Panc1 (cell line): ENCODE measurements at regions not wholly inside any gene's neighbourhood (a gene's known extent, or its start where the extent isn't known, plus 50 kb on each side); places are given as distances from the start of the nearest gene placed in this dataset.

Experiments
- CTCF ChIP-seq: fragments of 450-650 bp; IDR thresholded peaks from 2 replicates; pipeline ENCODE4 v1.5.1; 2017; ENCODE audit warnings: mild to moderate bottlenecking
- POLR2AphosphoS5 ChIP-seq: IDR thresholded peaks from 2 replicates; pipeline ENCODE4 v1.6.1; 2012; ENCODE audit warnings: mild to moderate bottlenecking, low read depth, low read length, moderate library complexity
- REST ChIP-seq, 2 experiments: IDR thresholded peaks; 2 replicates each; pipeline ENCODE4 v1.6.1; 2011 to 2012; ENCODE audit warnings: low read depth in 2 of 2, control low read depth in 1 of 2, low read length in 1 of 2, mild to moderate bottlenecking in 1 of 2, moderate library complexity in 1 of 2; ENCODE audit not compliant: insufficient read depth in 1 of 2
- SIN3A ChIP-seq: IDR thresholded peaks from 2 replicates; pipeline ENCODE4 v1.6.1; 2012; ENCODE audit warnings: low read depth, mild to moderate bottlenecking, low read length, moderate library complexity, borderline replicate concordance; ENCODE audit not compliant: insufficient read depth
- TCF7L2 ChIP-seq: IDR thresholded peaks from 2 replicates; pipeline ENCODE4 v1.6.1; 2011; ENCODE audit warnings: mild to moderate bottlenecking, low read depth, low read length, inconsistent platforms

GRCh38 chr17:14672830-14673229, 371.9 kb downstream of the HS3ST3B1 start:
- TF ChIP-seq CTCF (no peak), TCF7L2 (no peak), POLR2AphosphoS5 (no peak), REST (IDR thresholded peaks at IDR 0.05; ENCODE audit: insufficient read depth in 1 of 2, low read depth in 2 of 2, low read length in 1 of 2) (no peak), SIN3A (no peak)
